Uterus (tissue), 2 donors: ENCODE measurements at regions not wholly inside any gene's neighbourhood (a gene's known extent, or its start where the extent isn't known, plus 50 kb on each side); places are given as distances from the start of the nearest gene placed in this dataset.

Experiments used
- POLR2A ChIP-seq, 2 donors: fragments of 450-650 bp; IDR thresholded peaks; one replicate each; pipeline ENCODE4 v1.6.1; 2016; ENCODE audit warnings: antibody characterized with exemption in 2 of 2, mild to moderate bottlenecking in 1 of 2, moderate library complexity in 1 of 2
- TF ChIP-seq, protein P1 (sequence below), 4 experiments: fragments of 200-600 bp in 2 of 4; fragments of 450-650 bp in 2 of 4; sonication (generic) in 2 of 4; IDR thresholded peaks; one replicate each; pipeline ENCODE4 v1.5.1; 2016 to 2019; ENCODE audit warnings: antibody characterized with exemption in 4 of 4, mild to moderate bottlenecking in 2 of 4, moderate library complexity in 1 of 4

DNA sequence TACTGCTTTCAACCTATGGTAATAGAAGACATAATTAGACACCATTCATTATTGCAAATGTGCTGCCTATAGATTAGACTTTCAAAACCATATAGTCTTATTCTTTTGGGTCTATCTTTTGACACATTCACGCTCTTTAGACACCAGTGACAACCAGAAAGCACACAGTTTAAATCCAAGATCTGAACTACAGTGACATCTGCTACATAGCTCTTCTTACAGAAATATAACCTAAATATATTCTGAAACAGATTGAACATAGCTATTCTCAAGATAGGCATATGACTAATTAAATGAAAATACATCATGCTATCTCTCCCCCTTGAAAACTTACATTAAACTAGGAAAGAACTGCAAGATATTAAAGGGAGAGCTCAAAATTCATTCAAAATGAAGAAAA is 514.2 kb upstream of the SLITRK6 start:
- TF ChIP-seq POLR2A (IDR thresholded peaks at IDR 0.05), result no peak
- TF ChIP-seq, protein P1, sequence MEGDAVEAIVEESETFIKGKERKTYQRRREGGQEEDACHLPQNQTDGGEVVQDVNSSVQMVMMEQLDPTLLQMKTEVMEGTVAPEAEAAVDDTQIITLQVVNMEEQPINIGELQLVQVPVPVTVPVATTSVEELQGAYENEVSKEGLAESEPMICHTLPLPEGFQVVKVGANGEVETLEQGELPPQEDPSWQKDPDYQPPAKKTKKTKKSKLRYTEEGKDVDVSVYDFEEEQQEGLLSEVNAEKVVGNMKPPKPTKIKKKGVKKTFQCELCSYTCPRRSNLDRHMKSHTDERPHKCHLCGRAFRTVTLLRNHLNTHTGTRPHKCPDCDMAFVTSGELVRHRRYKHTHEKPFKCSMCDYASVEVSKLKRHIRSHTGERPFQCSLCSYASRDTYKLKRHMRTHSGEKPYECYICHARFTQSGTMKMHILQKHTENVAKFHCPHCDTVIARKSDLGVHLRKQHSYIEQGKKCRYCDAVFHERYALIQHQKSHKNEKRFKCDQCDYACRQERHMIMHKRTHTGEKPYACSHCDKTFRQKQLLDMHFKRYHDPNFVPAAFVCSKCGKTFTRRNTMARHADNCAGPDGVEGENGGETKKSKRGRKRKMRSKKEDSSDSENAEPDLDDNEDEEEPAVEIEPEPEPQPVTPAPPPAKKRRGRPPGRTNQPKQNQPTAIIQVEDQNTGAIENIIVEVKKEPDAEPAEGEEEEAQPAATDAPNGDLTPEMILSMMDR (IDR thresholded peaks at IDR 0.05), result no peak
